ENCODE measurements at regions not wholly inside any gene's neighbourhood (a gene's known extent, or its start where the extent isn't known, plus 50 kb on each side); places are given as distances from the start of the nearest gene placed in this dataset.

DNA sequence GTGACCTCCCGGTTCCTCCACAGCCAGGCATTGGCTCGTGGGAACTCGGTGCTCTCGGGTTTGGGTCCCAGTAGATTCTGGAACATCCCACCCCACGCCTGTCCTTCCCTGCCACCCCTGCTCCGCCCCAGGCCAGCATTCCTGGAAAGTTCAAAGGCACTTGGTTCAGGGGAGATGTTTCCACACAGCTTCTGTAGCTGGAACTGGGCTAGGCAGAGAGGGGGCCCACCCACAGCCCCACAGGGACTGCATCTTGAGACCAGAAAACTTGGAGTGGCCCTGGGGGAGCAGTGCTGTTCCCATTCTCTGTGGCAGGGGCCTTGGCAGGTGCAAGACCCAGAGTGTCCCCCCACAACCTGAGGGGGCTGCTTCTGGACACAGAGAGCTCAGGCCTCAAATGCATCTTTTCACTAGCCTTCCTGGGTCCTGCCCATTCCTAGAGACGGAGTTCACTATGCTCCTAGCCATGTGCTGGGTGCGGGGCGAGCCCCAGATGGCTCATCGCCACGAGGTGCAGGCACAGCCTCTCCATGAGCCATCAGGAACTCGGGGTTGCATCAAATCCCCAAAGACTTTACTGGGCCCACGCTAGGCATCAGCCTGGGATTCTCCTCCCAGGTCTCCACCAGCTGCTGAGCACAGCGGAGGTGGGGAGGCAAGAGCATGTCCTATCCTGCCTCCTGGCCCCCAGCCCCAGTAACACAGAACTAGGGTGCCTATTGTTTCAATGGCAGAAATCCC lies 68.7 kb downstream of the ZFP36L2 start:
- Histone ChIP-seq H3K4me1 (peaks cover 12% of the 10 kb centered on the region), H3K27ac (no peak overlapping the region), H3K4me2 (ENCODE audit: low read length) (no peak overlapping the region), H3K4me3 (ENCODE audit: low read depth, low read length) (no peak overlapping the region), H3K9ac (no peak overlapping the region), H3K27me3 (ENCODE audit: control insufficient read depth, insufficient read depth, low read length) (no peaks in the 10 kb centered on the region), H3K36me3 (ENCODE audit: control insufficient read depth, insufficient read depth, low read length) (no peaks in the 10 kb centered on the region), H3K9me3 (ENCODE audit: control insufficient read depth, low read length) (no peaks in the 10 kb centered on the region), H3K79me2 (no peaks in the 10 kb centered on the region), H2AFZ (no peak overlapping the region)
- TF ChIP-seq, protein P1, sequence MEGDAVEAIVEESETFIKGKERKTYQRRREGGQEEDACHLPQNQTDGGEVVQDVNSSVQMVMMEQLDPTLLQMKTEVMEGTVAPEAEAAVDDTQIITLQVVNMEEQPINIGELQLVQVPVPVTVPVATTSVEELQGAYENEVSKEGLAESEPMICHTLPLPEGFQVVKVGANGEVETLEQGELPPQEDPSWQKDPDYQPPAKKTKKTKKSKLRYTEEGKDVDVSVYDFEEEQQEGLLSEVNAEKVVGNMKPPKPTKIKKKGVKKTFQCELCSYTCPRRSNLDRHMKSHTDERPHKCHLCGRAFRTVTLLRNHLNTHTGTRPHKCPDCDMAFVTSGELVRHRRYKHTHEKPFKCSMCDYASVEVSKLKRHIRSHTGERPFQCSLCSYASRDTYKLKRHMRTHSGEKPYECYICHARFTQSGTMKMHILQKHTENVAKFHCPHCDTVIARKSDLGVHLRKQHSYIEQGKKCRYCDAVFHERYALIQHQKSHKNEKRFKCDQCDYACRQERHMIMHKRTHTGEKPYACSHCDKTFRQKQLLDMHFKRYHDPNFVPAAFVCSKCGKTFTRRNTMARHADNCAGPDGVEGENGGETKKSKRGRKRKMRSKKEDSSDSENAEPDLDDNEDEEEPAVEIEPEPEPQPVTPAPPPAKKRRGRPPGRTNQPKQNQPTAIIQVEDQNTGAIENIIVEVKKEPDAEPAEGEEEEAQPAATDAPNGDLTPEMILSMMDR (IDR thresholded peaks at IDR 0.05) = no peak

DNA sequence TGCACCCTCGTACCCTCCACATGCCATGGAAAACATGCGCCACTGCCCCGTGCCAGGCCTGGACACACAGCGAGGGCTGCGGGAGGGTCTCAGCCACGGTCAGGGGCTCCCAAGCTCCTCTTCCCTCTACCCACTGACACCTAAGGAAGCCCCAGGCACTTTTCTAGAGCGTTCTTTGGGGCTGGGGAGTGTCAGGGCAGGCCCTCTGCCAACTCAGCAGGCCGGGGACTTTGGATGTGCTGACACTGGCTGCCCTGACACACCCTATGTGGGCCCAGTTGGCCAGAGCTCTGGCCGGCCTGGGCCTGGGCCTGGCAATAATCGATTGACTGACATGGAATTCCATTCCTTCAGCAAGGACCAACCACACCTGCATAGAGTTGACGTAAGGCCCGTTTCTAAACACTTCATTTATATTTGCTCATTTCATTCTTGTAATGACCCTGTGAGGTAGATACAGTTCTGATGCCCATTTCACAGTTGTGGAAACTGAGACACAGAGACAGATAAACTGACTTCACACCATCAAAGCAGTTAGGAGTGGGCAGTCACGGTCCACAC lies 70.5 kb downstream of the ZFP36L2 start:
- TF ChIP-seq, protein P1 (IDR thresholded peaks at IDR 0.05) = no peak
- no peak overlapping the region for H3K9ac ChIP-seq
- no peaks in the 10 kb centered on the region for H3K27me3 ChIP-seq (ENCODE audit: control insufficient read depth, insufficient read depth, low read length)
- no peaks in the 10 kb centered on the region for H3K79me2 ChIP-seq
- H3K27ac ChIP-seq = no peak overlapping the region
- no peak overlapping the region for H3K4me2 ChIP-seq (ENCODE audit: low read length)
- H3K36me3 ChIP-seq (ENCODE audit: control insufficient read depth, insufficient read depth, low read length) = no peaks in the 10 kb centered on the region
- H3K4me1 ChIP-seq = peaks cover 6% of the 10 kb centered on the region
- H3K4me3 ChIP-seq (ENCODE audit: low read depth, low read length) = no peak overlapping the region
- H2AFZ ChIP-seq = no peak overlapping the region
- H3K9me3 ChIP-seq (ENCODE audit: control insufficient read depth, low read length) = no peaks in the 10 kb centered on the region

DNA sequence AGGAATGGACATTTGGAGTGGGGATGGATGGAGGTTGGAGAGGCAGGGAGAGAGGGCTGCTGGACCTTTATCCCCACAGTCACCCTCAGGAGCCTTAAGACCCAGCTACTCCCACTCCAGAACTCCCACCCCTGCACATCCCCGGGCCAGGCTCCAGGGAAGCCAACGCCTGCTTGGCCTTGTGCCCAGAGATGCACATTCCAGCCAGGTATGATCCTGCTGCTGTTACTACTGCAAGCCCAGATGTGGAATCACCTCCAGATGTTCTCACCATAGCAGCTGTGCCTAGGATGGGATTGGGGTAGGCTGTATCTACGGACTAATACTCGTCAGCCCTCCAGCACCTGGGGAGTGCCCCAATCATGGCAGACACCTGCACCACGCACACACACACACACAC lies 71.7 kb downstream of the ZFP36L2 start:
- Histone ChIP-seq H3K27ac (no peak overlapping the region), H3K4me2 (ENCODE audit: low read length) (no peak overlapping the region), H3K4me1 (peaks cover 6% of the 10 kb centered on the region), H3K79me2 (no peaks in the 10 kb centered on the region), H2AFZ (no peak overlapping the region), H3K9ac (no peak overlapping the region), H3K36me3 (ENCODE audit: control insufficient read depth, insufficient read depth, low read length) (no peaks in the 10 kb centered on the region), H3K4me3 (ENCODE audit: low read depth, low read length) (no peak overlapping the region), H3K27me3 (ENCODE audit: control insufficient read depth, insufficient read depth, low read length) (no peaks in the 10 kb centered on the region), H3K9me3 (ENCODE audit: control insufficient read depth, low read length) (no peaks in the 10 kb centered on the region)
- TF ChIP-seq, protein P1 (IDR thresholded peaks at IDR 0.05) = no peak

DNA sequence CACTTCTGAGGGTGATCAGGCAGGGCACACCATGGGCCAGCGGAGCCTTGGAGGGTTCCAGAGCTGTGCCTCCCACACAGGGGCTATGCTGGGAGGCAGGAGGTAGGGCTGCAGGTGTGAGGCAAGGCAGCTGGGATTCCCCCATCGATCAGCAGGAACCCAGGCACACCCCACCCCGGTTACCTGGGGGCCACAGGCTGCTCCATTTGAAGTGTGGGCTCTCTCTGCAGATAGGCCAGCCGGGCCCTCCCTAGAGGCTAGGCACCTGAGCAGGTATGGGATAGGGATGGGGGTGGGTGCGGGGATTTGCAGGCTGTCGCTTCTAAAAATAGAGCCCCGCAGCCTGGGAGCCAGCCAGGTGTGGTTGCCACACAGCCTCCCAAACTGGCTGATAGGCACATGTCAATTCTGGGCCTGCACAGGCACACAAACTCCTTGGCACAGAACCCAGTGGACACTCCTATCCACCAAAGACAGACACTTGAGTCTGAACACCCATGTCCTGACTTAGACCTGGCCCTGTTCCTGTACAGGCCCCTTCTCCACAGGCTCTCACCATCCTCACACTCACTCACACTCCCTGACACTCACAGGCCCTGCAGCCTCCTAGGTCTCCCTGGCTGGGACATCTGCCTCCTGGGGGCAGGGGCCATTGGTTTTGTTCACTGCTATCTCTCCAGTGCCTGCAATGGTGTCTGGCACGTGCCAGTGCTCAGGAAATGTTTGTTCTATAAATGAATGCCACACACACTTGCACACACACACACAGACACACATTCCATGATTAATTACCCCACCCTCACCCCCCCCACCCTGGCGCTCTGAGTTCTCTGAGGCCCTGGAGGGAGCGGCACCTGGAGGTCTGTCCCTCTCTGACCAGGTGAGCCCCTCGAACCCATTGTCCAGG lies 73.4 kb downstream of the ZFP36L2 start:
- Histone ChIP-seq H3K9me3 (ENCODE audit: control insufficient read depth, low read length) (no peaks in the 10 kb centered on the region), H3K27ac (no peak overlapping the region), H3K36me3 (ENCODE audit: control insufficient read depth, insufficient read depth, low read length) (no peaks in the 10 kb centered on the region), H2AFZ (peak overlapping the region; percentile 52), H3K9ac (no peak overlapping the region), H3K4me1 (peaks cover 6% of the 10 kb centered on the region), H3K27me3 (ENCODE audit: control insufficient read depth, insufficient read depth, low read length) (no peaks in the 10 kb centered on the region), H3K4me3 (ENCODE audit: low read depth, low read length) (no peak overlapping the region), H3K4me2 (ENCODE audit: low read length) (no peak overlapping the region), H3K79me2 (no peaks in the 10 kb centered on the region)
- TF ChIP-seq, protein P1 (IDR thresholded peaks at IDR 0.05) = no peak

Data from parathyroid adenoma (tissue), 2 donors.